Activated CD4-positive, CD25-positive, alpha-beta regulatory T cell (primary cell): ENCODE measurements at regions not wholly inside any gene's neighbourhood (a gene's known extent, or its start where the extent isn't known, plus 50 kb on each side); places are given as distances from the start of the nearest gene placed in this dataset.
"Not testable (repeated sequence)": the region's sequence is repeated elsewhere in the genome, so short reads cannot be mapped to it uniquely, and the experiment has no call there.

Source experiments
- DNase-seq, 4 experiments: peaks; one replicate each; lab custom pipeline; 2025; lab: John Stamatoyannopoulos, UW

DNA sequence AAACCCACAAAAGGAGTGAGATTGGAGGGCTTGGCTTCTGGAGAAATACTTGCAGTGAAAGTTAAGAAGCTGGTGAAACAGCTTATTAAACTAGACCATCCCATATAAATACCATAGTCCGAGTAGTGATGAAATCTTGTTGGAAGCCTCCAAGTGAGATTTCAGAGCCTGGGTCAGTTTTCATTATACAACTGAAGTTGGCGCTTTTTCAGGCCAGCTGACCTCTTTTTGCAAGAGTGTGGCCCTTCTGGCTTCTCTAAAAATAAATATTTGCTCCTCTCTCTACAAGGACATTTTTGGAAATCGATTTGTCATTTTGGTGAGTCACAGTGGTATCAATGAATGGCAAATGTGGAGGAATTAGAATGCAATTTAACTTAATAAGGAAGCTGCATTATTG is 51.2 kb upstream of the THRB start:
- DNase-seq: no peak

DNA sequence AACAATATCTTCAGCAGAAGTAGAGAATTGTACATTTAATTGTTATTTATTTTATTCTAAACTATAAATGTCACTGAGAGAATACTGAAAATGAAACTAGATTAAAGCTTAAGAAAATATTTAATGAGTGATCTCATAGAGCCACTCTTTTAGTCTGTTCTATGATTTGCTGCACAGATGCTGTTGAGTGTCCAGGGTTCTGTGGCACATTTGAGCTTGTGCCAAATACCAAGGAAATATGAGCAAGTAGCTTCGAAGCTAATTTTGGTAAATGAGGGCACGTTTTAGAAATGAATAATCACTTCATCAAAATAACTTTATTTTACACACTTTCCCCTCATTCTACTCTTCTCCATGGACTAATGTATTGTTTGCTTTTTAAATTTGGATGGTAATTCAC is 53.6 kb upstream of the THRB start:
- DNase-seq: no peak

GRCh38 chr3:24550588-24550987 is 55.9 kb upstream of the THRB start:
- no peak for DNase-seq

DNA sequence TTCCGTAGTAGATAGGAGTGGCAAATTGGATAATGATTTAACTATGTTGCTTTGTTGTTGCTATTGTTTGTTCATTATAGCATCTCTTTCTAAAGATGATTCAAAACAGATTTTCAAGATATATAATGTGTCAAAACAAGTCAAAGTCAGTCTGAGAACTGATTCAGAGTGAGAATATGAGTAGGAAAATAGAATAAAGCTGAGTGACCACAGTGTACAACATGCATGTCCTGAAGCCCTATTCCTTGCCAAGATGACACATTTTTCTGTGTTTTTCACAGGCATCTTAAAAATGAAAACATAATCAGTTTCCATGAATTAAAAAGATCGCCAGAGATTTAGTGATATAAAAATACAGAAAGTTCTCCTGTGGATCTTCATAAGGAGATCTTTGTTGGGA is 57.0 kb upstream of the THRB start:
- DNase-seq: no peak

DNA sequence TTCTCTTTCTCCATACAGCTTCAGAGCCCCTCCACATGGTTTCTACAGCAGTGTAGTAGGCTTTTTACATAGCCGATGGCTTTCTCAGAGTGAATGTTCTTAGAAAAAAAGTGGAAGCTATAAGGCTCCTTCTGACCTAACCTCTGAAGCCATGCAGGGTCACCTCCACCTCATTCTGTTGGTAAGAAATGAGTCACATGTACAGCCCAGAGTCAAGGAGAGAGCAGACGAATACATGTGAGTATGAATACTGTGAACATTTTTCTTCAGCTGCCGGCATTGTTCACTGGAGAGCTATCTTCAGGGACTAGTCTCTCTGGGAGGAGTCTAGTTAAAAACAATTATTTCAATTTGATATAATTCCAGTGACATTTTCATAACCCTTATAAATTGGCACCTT is 68.2 kb upstream of the THRB start:
- DNase-seq: no peak

DNA sequence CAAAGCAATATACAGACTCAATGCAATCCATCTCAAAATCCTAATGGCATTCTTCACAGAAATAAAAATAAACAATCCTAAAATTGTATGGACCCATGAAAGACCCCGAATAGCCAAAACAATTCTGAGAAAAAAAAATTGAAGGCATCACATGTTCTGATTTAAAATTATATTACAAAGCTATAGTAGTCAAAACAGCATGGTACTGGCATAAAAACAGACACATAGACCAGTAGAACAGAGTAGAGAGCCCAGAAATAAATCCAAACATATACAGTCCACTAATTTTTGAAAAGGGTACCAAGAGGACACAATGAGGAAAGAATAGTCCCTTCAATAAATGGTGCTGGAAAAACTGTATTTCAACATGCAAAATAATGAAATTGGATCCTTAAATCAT is 70.4 kb upstream of the THRB start:
- DNase-seq: no peak

GRCh38 chr3:24565656-24566055 is 71.0 kb upstream of the THRB start:
- no peak for DNase-seq

DNA sequence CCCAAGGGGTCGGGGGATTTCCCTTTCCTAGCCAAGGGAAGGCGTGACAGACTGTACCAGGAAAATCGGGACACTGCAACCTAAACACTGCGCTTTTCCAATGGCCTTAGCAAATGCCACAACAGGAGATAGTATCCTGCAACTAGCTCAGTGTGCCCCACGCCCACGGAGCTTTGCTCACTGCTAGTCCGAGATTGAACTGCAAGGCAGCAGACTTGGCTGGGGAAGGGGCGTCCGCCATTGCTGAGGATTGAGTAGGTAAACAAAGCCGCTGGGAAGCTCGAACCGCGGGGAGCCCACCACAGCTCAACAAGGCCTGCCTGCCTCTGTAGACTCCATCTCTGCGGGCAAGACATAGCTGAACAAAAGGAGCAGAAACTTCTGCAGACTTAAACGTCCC is 72.3 kb upstream of the THRB start:
- DNase-seq: no peak

GRCh38 chr3:24572409-24572808 is 77.8 kb upstream of the THRB start:
- DNase-seq: not testable (repeated sequence)

DNA sequence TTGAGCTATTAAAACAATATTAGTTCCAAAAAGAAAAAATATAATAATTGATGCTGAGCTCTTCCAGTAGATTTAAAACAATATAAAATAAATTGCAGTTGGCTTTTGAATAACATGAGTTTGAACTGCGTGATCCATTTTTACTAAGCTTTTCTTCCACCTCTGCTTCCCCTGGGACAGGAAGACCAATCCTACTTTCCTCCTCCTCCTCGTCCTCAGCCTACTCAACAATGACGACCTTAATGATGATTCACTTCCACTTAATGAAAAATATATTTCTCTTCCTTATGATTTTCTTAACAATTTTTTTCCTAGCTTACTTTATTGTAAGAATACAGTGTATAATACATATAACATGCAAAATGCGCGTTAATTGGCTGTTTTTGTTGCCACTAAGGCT is 78.9 kb upstream of the THRB start:
- DNase-seq: no peak

DNA sequence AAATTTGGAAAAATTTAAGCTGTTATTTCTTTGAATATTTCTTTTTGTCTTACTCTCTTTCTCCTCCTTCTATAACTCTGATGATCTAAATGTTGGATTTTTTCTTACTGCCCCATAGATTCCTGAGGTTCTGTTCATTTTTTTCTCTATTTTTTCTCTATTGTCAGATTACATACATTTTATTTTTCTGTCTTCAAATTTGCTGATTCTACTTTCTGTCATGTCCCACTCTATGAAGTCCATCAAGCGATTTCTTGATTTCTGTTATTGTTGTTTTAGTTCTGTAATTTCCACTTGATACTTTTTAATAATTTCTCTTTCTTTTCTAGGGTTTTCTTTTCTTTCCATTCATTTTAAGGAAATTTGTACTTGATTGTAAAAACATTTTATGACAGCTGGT is 83.7 kb upstream of the THRB start:
- DNase-seq: no peak

DNA sequence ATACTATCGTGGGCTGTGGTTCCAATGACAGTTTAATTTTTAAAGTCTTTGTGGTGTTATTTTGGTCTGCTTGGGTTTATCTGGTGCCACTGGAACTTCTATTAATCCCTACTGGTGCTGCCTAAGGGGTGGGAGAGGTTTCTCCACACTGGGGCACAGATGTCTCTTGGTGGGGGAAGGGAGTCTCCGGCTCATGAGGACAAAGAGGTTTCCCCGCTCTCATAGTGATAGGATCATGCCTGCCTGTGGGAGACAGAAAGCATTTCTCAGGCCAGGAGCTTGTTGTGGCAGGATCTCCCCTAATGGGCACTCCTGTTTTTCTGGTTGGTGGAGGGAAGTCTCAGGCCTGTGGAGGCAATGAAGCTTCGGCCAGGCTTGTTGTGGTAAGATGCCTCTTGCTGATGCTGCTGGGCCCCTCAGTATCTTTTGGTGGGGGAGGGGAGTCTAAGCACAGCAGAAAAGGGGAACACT is 84.3 kb upstream of the THRB start:
- DNase-seq: no peak

DNA sequence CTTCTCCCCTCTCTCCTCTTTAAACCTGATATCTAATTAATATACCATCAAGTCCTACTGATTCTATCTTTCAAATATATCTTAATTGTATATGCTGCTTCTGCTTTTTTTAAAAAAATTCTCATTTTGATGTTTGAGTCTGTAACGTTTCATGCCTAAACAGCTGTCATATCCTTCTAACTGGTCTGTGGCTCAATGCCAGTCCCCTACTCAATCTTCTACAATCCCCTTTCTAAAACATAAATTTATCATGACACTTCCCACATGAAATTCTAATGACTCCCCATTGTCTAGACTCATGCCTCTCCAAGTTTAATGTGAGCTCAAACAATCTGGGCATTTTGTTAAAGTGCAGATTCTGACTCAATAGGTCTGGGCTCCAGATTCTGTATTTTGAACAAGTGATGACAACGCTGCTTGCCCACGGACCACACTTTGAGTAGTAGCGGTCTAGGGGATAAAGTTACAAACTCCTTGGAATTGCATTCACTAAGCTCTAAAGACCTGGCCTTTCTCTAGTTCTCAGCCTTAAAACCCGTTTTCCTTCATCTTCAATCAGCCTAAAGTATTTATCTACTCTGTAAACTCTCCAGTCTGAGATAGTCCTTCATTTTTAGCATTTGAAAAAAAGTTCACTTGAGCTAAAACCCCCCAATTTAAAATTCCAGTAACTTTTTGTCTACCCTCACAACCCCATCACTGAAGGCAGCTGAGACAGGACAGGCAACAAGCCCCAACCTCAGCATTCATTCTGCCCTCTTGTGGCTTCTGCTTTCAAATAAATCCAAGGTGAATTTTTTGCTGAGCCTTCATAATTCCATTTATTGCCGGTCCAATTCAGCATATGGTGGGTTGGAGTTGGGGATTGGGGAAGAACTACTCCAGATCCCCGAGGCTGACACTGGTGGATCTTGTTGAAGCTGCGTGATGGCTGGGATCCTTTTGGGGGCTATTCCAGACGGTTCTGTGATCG is 88.1 kb upstream of the THRB start:
- DNase-seq: no peak

- DNase-seq: no peak
Measured at GRCh38 chr3:24586920-24587319, 92.3 kb upstream of the THRB start.

DNA sequence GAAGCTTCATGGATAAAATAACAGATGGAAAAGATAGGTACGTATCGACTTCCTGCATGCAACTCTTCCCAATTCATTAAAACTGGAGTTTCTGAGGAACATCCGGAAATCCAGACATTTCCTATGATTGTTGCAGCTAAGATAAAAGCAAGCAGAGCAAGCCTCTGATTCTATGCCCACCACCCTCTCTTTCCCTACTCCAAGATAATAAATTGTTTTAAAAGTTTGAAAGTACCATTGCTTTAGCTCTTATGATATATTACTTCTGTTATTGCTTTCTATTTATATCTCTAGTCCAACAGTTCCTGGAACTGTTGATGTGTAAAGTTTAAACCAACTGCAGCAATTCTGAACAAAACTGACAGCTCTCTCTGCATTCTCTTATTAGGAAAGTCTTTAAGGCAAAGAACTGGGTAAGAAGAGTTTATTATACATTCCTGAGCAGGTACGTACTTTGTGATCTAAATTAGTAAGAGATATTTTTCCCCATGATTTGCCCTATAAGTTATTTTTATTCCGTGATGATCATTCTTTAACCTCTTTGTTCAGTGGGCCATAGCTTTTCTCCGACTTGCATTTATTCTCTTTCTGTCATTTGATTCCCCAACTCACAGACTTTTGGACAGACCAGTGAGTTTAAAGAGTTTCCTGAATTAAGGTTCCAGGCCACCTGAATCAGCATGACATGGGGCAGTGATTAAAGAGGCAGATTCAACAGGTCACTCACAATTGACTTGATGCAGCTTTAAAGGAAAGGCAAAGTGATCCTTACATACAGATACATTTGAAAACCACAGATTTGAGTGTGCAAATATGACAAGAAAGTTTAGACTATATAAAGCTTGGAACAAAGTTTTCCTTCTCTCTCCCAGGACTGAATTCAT is 94.2 kb upstream of the THRB start:
- no peak for DNase-seq

- no peak for DNase-seq
Measured at GRCh38 chr3:24589513-24589851, 94.8 kb upstream of the THRB start.

- no peak for DNase-seq
Measured at GRCh38 chr3:24589931-24590880, 95.6 kb upstream of the THRB start.

DNA sequence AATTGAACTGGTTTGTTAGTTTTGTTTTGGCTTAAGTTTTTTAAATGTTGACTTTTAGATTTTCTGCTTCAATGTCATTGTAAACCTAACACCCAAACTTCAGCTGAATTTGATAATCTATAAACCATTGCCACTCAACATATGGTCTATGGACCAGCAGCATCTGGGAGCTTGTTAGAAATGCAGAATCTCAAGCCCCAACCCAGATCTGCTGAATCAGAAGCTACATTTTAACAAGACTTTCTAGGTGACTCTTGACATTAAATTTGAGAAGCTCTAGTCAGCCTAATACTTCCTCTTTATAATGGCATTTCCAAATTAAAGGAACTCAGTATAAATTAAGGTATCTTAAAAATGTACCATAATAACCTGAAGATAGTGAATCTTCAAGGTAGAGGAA is 96.5 kb upstream of the THRB start:
- DNase-seq: no peak

DNA sequence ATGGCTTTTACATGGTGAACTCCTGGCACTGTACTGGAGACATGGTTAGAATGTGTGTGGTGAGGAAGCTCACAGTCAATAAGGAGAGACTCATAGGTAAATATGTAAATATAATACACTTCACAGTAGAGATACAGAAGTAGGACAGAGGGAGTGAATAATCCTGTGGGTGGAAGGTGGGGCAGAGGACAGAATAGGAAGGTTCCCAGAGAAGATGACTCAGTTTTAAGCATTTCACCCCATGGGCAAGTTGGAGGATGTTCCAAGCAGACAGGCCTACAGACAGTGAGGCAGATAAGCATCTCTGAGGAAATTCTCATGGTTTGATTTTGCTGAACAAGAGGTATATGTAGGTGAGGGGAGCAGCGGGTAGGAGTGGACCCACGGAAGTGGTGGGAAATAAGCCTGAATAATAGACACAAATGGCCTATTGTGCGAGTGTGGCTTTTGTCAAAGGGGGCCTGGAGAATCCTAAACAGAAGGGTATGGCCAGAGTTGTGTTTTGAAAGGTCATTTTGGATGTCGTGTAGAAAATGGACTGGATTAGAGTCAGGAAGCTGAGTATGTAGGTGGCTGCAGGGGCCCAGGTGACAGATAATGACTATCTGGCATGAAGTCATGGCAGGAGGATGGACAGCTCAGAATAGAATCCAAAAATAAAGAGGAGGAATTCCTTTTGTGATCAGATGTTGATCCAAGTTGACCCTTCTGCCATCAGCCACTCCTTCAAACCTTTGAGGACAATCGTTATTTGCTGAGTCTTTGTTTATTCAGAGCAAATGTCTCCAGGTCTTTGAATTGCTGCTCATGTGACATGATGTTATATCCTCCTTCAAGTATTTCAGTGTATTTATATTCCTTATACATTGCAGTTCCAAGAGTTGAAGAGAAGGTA is 97.3 kb upstream of the THRB start:
- DNase-seq: no peak

GRCh38 chr3:24594161-24594560 is 99.5 kb upstream of the THRB start:
- DNase-seq: no peak

DNA sequence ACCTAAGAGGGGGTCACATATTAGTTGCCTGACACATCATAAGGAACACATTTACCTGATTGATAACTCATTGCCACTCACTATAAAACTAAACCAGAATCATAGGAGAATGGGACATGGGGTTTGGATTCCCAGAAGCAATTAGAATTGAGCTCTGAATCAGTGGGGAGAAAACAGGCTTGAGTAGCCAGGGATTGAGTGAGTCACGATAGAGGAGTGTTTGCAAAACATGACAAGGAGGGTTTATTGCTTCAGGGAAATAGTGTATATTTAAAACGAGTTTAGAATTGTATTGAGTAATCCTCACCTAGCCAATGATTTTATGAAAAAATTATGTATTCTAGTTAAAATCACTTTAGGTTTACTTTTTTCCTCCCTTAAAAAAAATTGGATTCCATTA is 101.1 kb upstream of the THRB start:
- no peak for DNase-seq
